ENCODE measurements at regions not wholly inside any gene's neighbourhood (a gene's known extent, or its start where the extent isn't known, plus 50 kb on each side); places are given as distances from the start of the nearest gene placed in this dataset.

DNA sequence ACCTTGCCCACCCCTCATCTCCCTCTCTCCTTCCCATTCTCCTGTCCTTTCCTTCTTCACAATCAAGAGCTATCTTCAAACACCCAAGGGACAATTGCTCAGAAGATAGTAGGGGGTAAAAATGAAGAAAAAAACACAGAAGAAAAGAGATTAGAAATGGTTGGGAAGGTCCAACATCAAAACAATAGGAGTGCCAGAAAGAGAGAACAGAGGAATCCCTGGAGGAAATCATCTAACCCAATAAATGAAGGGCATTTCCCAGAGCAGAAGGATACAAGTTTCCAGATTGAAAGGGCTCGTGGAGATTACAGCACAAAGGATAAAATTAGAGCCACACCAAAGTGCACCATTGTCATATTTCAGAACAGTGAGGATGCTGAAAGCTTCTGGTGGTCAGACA is 145.6 kb downstream of the OAT start:
- Histone ChIP-seq H3K27me3 (ENCODE audit: control insufficient read depth, insufficient read depth, low read length) (no peaks in the 10 kb centered on the region), H3K4me3 (ENCODE audit: insufficient read depth, low read depth, low read length) (no peak overlapping the region), H3K36me3 (replicated peaks; ENCODE audit: control insufficient read depth, insufficient read depth, low read length) (no peaks in the 10 kb centered on the region)
- no peak for DNase-seq

DNA sequence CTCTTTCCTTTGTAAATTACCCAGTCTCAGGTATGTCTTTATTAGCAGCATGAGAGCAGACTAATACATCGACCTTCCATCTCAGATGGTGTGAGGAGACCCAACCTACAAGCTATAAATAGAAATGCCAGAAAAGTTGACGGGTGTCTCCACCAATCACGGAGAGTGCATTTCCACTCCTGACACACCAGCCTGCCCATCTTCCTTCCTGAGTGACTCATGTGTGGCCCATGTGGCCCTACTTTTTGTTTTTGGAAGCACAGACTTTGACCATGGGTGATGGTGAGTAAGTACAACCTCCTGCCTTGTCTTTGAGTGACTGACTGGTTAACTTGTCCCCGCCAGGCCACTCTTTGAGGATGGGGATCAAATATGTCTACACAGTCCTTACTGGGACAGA is 147.0 kb downstream of the OAT start:
- no peak for DNase-seq
- H3K36me3 ChIP-seq (replicated peaks; ENCODE audit: control insufficient read depth, insufficient read depth, low read length) = no peaks in the 10 kb centered on the region
- no peak overlapping the region for H3K4me3 ChIP-seq (ENCODE audit: insufficient read depth, low read depth, low read length)
- no peaks in the 10 kb centered on the region for H3K27me3 ChIP-seq (ENCODE audit: control insufficient read depth, insufficient read depth, low read length)

DNA sequence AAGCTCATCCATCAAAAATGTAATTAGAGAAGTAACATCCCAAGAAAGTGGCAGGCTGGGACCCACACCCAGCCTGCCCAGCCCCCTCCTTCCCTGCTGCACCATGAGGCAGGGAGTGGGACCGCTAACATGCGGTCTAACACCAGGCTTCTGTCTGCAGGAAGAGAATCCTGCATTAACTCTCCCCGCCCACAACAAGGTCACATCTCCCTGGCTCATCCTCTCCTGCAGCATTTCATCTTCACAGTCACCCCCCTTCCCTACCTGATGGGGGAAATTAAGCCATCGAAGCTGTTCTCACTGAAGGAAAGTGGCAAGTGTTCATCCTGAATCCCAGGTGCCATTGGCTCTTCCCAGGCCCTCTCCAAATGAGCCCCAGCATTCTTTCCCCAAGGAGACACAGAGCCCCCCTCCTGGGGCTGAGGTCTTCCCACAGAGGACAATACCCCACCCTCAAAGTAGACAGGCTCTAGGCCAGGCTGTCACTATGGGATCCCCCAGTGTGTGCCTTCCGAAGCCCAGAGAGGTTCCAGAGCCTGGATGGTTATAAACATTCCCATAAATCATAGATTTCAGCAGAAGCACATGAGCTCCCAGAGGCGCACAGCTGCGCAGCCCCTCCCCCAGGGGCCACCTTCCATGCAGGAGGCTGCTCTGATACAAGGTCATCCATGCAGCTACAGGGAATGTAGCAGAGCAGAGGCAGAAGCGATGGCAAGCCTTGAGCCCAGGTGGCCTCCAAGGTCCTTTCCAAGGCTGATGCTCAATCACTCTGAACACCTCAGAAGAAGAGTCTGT is 148.0 kb downstream of the OAT start:
- no peak for DNase-seq

DNA sequence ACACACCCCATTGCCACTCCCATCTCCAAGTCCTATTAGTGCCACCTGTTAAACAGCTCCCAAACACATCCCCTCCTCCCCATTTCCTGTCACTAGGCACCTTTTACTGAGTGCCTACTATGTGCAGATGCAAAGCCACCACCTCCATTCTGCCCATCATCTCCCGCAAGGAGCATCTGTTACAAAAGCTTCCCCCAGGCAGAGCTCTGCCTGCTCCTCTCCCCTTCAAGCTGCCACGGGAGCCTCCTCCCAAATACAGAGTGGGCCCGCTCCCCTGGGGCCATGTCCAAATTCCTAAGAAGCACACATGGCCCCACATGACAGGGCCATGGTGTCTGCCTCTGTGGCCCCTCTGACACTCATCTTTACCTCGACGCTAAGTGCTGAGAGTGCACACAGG is 149.7 kb downstream of the OAT start:
- DNase-seq = no peak
- Histone ChIP-seq H3K36me3 (replicated peaks; ENCODE audit: control insufficient read depth, insufficient read depth, low read length) (no peaks in the 10 kb centered on the region), H3K27me3 (ENCODE audit: control insufficient read depth, insufficient read depth, low read length) (no peaks in the 10 kb centered on the region), H3K4me3 (ENCODE audit: insufficient read depth, low read depth, low read length) (no peak overlapping the region)

More for the DNA sequence above, 148.0 kb downstream of the OAT start:
- H3K4me3 ChIP-seq (ENCODE audit: insufficient read depth, low read depth, low read length) = no peak overlapping the region
- H3K27me3 ChIP-seq (ENCODE audit: control insufficient read depth, insufficient read depth, low read length) = no peaks in the 10 kb centered on the region
- no peaks in the 10 kb centered on the region for H3K36me3 ChIP-seq (replicated peaks; ENCODE audit: control insufficient read depth, insufficient read depth, low read length)

DNA sequence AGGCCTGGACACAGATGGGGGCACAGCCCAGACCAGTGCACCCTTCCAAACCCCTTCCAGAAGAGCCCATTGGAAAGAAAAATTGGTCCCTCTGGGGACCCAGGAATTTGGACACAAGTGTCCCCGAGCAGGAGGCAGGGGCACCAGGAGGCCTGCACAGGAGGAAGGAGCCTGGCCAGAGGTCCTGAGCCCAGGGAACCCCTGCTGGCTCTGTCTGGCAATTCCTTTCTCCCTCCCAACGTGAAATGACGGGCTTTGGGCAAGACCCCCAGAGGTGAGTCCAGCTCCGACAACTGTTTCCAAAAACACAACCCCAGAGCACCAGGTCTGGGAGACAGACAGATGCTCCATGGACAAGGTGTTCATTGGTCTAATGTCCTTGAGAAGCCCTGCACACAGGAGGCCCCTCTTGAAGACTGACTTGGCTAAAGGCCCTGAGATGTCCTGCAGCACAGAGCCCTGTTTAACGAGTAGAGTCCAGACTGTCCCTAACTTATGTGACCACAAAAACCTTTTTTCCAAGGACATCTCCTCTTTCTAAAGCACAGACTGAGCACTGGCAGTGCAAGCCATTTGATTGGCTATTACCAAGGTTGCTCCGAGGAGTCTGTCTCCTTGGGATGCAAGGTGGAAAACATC is 150.7 kb downstream of the OAT start:
- no peak for DNase-seq
- Histone ChIP-seq H3K36me3 (replicated peaks; ENCODE audit: control insufficient read depth, insufficient read depth, low read length) (no peaks in the 10 kb centered on the region), H3K27me3 (ENCODE audit: control insufficient read depth, insufficient read depth, low read length) (no peaks in the 10 kb centered on the region), H3K4me3 (ENCODE audit: insufficient read depth, low read depth, low read length) (no peak overlapping the region)

DNA sequence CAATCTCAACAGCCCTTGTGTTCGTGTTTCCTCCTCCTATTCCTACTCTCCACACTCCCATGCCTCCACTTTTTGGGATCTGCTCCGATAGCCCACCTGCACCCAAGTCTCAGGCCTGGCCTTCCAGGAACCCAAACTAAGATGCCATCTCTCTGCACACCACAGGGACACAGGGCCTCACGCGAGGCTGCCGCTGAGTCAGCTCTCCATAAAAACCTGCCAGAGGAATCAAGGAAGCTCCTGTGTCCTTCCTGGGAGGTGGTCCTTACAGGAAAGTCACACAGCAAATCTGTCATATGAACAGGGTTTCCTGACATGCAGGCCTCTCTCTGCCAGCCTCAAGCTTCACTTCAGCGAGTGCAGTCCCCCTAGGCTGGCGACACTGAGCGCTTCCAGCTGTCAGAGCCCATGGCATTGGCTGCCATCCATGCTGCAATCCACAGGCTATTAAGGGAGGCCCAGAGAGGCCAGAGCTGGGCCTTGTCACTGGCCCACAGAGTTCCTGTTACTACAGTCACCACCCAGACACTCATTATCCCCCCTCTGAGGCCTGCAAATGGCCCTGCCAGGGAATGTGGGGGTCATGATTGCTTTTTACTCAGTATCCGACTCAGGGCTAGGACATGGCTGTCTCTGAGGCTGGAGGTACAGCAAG is 151.4 kb downstream of the OAT start:
- Histone ChIP-seq H3K36me3 (replicated peaks; ENCODE audit: control insufficient read depth, insufficient read depth, low read length) (no peaks in the 10 kb centered on the region), H3K4me3 (ENCODE audit: insufficient read depth, low read depth, low read length) (no peak overlapping the region), H3K27me3 (ENCODE audit: control insufficient read depth, insufficient read depth, low read length) (no peaks in the 10 kb centered on the region)
- no peak for DNase-seq

DNA sequence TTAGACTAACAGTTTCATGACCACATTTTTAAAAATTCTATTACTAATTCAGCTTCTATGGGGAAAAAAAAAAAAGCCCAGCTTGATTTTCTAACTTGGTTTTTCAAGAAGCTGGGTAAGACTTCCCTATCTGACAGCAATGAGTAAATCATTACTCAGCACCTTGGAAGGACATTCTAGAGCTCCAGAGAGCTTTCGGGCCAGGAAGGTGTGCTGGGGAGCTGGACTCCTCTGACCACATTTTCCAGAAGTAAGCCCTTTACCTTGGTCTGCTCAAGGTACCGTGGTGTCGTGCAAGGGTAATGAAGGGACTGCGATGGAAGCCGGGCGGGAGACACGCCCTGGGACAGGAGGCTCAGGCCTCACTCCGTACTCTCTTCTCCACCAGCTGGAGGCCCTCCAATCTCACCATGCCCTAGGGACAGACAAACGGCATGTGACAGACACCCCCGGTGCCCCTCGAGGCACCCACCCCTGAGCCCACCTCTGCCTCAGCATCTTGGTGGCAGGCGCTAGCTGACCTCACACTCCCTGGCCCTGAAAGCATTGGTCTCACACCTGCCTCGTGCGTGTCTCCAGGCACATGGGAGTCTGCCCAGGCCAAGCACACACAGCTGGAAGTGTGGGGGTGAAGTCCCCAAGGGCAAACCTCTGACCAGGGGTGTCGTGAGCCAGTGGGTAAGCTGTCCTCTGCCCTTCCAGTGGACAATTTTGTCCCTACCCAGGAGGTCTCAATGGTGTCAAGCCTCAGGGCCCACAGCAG is 152.1 kb downstream of the OAT start:
- no peak for DNase-seq
- Histone ChIP-seq H3K27me3 (ENCODE audit: control insufficient read depth, insufficient read depth, low read length) (no peaks in the 10 kb centered on the region), H3K4me3 (ENCODE audit: insufficient read depth, low read depth, low read length) (no peak overlapping the region), H3K36me3 (replicated peaks; ENCODE audit: control insufficient read depth, insufficient read depth, low read length) (no peaks in the 10 kb centered on the region)

DNA sequence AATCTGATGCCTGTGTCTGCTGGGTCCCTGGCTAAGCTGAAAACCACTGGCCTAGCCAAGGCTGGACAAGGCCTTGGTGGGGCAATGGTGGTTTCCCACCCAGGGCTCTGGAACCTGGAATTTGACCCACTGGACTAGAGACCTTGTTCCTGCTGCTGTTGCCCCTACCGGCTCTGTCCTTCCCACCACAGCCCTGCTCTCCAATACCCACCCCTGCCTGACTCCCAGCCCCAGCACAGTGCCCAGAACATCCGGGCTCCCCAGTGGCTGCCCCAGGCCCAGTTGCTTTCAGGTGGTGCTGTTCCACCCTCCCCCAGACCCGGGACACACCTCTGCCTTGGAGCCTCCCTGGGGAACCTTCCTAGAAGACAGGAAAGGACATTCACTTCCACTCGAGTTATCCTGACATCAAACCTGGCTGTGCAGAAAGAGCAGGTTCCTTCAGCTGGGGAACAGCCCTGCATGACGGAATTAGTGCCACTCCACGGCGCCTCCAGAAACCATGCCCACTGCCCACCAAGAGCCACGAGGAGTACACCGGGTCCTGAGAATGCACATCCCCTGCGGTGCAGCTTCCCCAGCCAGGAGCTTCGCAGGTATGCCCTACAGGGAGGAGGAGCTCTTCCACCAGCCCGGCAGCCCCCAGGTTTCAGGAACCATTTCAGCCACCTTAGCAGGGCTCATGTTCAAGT is 152.8 kb downstream of the OAT start:
- Histone ChIP-seq H3K36me3 (replicated peaks; ENCODE audit: control insufficient read depth, insufficient read depth, low read length) (no peaks in the 10 kb centered on the region), H3K4me3 (ENCODE audit: insufficient read depth, low read depth, low read length) (no peak overlapping the region), H3K27me3 (ENCODE audit: control insufficient read depth, insufficient read depth, low read length) (no peaks in the 10 kb centered on the region)
- no peak for DNase-seq

DNA sequence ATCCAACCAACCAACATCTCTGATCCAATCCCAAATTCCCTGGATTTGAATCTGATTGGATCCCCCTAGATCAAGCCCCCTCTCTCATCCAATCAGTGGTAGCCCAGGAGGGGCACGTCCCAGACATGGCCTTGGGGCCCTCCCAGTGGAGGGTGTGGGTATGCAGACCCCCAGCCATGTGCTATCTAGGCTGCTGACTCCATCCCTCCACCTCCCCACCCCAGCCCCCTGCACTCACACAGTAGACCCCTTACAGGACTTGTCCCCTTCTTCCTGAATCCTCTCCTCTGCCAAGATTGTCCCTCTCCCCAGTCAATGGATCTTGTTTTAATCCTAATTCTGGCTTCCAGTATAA is 153.4 kb downstream of the OAT start:
- no peaks in the 10 kb centered on the region for H3K36me3 ChIP-seq (replicated peaks; ENCODE audit: control insufficient read depth, insufficient read depth, low read length)
- H3K27me3 ChIP-seq (ENCODE audit: control insufficient read depth, insufficient read depth, low read length) = no peaks in the 10 kb centered on the region
- no peak for DNase-seq
- H3K4me3 ChIP-seq (ENCODE audit: insufficient read depth, low read depth, low read length) = no peak overlapping the region

DNA sequence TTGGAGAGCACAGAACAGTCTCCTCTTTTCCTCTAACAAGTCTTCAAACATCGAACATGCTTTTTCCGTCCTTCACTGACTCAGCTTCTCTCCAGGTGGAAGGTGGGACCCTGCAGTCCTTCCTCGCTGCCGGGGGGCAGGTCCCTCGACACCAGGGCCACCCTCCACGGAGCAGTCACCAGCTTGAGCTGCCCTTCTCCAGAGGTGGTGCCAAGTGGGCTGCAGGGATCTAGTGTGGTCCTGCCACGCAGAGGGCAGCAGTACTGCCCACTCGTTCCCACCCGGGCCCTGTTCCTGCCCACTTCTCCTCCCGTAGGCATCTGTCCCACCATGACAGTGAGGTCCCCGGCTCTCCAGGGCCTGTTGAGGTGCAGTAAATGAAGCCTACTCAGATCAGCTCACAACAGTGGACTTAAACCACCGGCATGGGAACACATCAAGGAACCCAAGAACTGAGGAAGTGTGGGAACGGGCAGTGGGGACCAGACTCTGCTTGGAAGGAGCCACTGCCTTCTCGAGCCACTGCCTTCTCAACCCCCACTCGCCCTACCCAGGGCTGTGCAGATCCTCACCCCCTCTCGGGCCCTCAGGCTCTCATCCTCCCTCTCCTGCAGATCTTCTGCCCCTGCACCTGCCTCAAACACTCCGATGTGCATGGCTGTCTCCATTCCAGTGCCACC is 153.9 kb downstream of the OAT start:
- no peaks in the 10 kb centered on the region for H3K36me3 ChIP-seq (replicated peaks; ENCODE audit: control insufficient read depth, insufficient read depth, low read length)
- no peaks in the 10 kb centered on the region for H3K27me3 ChIP-seq (ENCODE audit: control insufficient read depth, insufficient read depth, low read length)
- DNase-seq = no peak
- no peak overlapping the region for H3K4me3 ChIP-seq (ENCODE audit: insufficient read depth, low read depth, low read length)

DNA sequence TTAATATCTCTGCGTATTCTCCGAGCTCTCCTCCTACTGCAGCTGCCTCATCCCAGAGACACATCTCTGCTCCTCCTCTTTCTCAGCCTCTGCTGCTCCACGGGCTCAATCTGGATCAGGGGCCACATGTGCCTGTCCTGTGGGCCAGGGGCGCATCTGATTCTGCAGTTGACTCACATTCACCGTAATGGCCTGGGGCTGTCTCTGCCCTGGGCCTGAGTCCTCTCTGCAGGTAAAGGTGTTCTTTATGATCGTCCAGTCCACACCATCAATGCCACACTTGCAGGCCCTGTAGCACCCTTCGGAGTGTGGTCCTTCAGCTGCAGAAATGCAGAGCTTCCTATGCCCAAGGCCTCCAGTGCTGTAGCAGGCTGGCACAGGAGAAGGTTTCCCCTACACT is 154.5 kb downstream of the OAT start:
- Histone ChIP-seq H3K27me3 (ENCODE audit: control insufficient read depth, insufficient read depth, low read length) (no peaks in the 10 kb centered on the region), H3K4me3 (ENCODE audit: insufficient read depth, low read depth, low read length) (no peak overlapping the region), H3K36me3 (replicated peaks; ENCODE audit: control insufficient read depth, insufficient read depth, low read length) (no peaks in the 10 kb centered on the region)
- DNase-seq = no peak

DNA sequence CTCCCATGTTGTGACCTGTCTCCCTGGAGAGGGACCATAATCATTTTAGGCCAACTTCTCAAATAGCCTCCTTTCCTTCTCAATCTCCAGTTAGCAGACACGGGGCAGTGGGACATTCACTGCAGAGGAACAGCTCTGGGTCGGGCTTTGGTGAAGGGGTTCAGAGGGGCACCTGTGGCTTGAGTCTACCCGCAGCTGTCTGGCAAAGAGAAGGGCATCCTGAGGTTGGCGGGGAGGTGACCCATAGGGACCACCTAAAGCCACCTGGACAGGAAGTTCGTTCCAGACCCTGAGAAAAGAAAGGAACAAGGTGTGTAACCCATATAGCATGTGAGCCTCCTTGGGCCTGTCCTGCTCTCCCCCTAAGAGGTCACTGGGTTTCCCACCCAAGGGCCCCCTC is 155.0 kb downstream of the OAT start:
- no peaks in the 10 kb centered on the region for H3K27me3 ChIP-seq (ENCODE audit: control insufficient read depth, insufficient read depth, low read length)

DNA sequence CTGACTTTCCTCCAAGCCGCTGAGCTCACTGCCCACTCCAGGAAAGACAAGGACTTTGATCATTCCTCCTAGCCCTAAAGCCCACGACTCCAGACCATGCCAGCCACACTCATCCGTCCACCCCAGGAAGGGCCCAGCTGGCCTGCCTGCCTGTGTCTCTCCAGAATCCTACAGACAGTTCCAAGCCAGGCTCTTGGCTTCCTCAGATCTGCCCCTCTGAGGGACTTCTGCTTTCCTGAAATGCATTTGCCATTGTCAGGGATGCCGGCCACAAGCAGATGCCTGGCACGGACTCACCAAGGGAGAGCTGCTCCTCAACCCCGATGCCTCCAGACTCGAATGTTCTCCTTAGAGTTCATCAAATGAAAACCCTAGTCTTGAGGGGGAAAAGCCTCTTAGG is 155.8 kb downstream of the OAT start:
- Histone ChIP-seq H3K4me3 (ENCODE audit: insufficient read depth, low read depth, low read length) (no peak overlapping the region), H3K36me3 (replicated peaks; ENCODE audit: control insufficient read depth, insufficient read depth, low read length) (no peaks in the 10 kb centered on the region), H3K27me3 (ENCODE audit: control insufficient read depth, insufficient read depth, low read length) (no peaks in the 10 kb centered on the region)
- no peak for DNase-seq

More for the DNA sequence above, 155.0 kb downstream of the OAT start:
- DNase-seq = no peak
- H3K4me3 ChIP-seq (ENCODE audit: insufficient read depth, low read depth, low read length) = no peak overlapping the region
- no peaks in the 10 kb centered on the region for H3K36me3 ChIP-seq (replicated peaks; ENCODE audit: control insufficient read depth, insufficient read depth, low read length)
